ENCODE measurements at regions not wholly inside any gene's neighbourhood (a gene's known extent, or its start where the extent isn't known, plus 50 kb on each side); places are given as distances from the start of the nearest gene placed in this dataset.

GRCh38 chr9:18022642-18023041 lies 443.8 kb downstream of the SH3GL2 start:
- no peak for TF ChIP-seq POLR2A (IDR thresholded peaks at IDR 0.05)
- TF ChIP-seq, protein P1, sequence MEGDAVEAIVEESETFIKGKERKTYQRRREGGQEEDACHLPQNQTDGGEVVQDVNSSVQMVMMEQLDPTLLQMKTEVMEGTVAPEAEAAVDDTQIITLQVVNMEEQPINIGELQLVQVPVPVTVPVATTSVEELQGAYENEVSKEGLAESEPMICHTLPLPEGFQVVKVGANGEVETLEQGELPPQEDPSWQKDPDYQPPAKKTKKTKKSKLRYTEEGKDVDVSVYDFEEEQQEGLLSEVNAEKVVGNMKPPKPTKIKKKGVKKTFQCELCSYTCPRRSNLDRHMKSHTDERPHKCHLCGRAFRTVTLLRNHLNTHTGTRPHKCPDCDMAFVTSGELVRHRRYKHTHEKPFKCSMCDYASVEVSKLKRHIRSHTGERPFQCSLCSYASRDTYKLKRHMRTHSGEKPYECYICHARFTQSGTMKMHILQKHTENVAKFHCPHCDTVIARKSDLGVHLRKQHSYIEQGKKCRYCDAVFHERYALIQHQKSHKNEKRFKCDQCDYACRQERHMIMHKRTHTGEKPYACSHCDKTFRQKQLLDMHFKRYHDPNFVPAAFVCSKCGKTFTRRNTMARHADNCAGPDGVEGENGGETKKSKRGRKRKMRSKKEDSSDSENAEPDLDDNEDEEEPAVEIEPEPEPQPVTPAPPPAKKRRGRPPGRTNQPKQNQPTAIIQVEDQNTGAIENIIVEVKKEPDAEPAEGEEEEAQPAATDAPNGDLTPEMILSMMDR (IDR thresholded peaks at IDR 0.05) = no peak

Measured in uterus (tissue), 2 donors.